Prostate gland (tissue), 2 donors: ENCODE measurements at regions not wholly inside any gene's neighbourhood (a gene's known extent, or its start where the extent isn't known, plus 50 kb on each side); places are given as distances from the start of the nearest gene placed in this dataset.

ENCODE experiments used
- CTCF ChIP-seq, 4 experiments: fragments of 200-600 bp in 2 of 4; fragments of 450-650 bp in 2 of 4; sonication (generic) in 2 of 4; IDR thresholded peaks; 1 replicate in 3 of 4; 2 replicates in 1 of 4; pipeline ENCODE4 v1.5.1; 2016 to 2019; ENCODE audit warnings: antibody characterized with exemption in 4 of 4, mild to moderate bottlenecking in 2 of 4, moderate library complexity in 2 of 4
- POLR2A ChIP-seq: fragments of 450-650 bp; IDR thresholded peaks from one replicate; pipeline ENCODE4 v1.6.1; 2016; ENCODE audit warnings: antibody characterized with exemption, mild to moderate bottlenecking
- POLR2AphosphoS5 ChIP-seq: sonication (generic); formaldehyde crosslinking; IDR thresholded peaks from one replicate; pipeline ENCODE4 v1.6.1; 2017; ENCODE audit warnings: antibody characterized with exemption

GRCh38 chr17:69779378-69780214, 295.4 kb upstream of the KCNJ16 start:
- no peak for TF ChIP-seq CTCF (IDR thresholded peaks at IDR 0.05)
- no peak for TF ChIP-seq POLR2AphosphoS5
- no peak for TF ChIP-seq POLR2A
